ENCODE measurements at regions not wholly inside any gene's neighbourhood (a gene's known extent, or its start where the extent isn't known, plus 50 kb on each side); places are given as distances from the start of the nearest gene placed in this dataset.

DNA sequence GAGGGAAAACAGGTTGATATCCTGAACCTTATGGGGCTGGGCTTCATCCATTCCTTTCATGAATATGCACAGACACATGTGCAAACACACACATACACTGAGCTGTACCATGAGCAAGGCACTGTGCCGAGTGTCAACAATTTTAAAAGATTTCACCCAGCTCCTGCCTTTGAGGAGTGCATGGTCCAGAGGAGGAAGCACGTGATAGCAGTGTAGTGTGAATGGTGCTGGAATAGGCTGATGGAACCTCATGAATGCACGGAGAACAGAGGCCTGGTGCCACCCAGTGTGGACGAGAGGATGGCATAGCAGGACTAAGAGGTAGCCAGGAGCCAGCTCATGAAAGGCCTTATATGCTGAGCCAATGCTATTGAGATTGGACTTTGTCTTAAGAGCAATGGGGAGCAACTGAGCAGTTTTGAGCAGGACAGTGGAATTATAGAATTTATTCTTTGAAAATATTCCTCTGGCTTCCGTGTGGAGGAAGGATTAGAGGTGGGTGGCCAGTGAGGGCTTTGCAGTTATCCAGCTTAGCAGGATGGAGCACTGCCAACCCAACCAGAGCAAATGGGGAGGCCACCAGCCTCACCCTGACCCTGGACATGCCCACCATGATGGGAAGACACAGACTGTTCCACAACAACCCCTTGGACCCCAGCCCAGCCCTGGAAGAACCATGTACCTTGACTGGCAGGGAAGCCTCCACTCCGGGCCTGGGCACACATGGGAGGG is 84.4 kb downstream of the UNC5CL start:
- no peak overlapping the region for H3K27ac ChIP-seq (ENCODE audit: low read depth, low read length)
- H3K23ac ChIP-seq (ENCODE audit: insufficient read length), result no peak overlapping the region
- H4K5ac ChIP-seq (ENCODE audit: insufficient read length, low read depth, low read length), result no peak overlapping the region
- no peak overlapping the region for H4K8ac ChIP-seq (ENCODE audit: extremely low read depth, insufficient read depth, low read length)
- H2AFZ ChIP-seq (ENCODE audit: low read length), result no peak overlapping the region
- no peaks in the 10 kb centered on the region for H3K27me3 ChIP-seq (replicated peaks in 1 of 4; ENCODE audit: control insufficient read depth in 3 of 4, extremely low read depth in 1 of 4, insufficient read depth in 3 of 4, low read length in 3 of 4)
- ChIA-PET POLR2A (ENCODE audit: partially characterized antibody) (no interaction called here), CTCF (ENCODE audit: partially characterized antibody) (interaction anchor here (0.7 to 1.7 kb wide), 6 partner anchors 10 to 171 kb away, joined by 3 to 4 read pairs (median 3); no protein-coding TSS in a partner anchor)
- H3K23me2 ChIP-seq (ENCODE audit: low read depth, low read length), result peaks cover 3% of the 10 kb centered on the region; the same call in 1 of the 2 replicates
- peaks cover 0 to 7% (median 6%) of the 10 kb centered on the region in 4 experiments; a peak in 5 of 7 replicates for H3K4me1 ChIP-seq (replicated peaks in 1 of 4; ENCODE audit: control insufficient read depth in 3 of 4, insufficient read depth in 4 of 4, low read length in 3 of 4)
- H4K91ac ChIP-seq (replicated peaks; ENCODE audit: insufficient read length, low read length), result no peak overlapping the region
- FAIRE-seq (no peak), DNase-seq (ENCODE audit: low read depth in 1 of 2, low spot score in 2 of 2) (no peak)
- WGBS, 2 experiments (ENCODE audit: extremely low coverage in 1 of 2, insufficient coverage in 1 of 2, insufficient read length in 1 of 2, insufficient replicate concordance in 2 of 2, low coverage in 1 of 2, low lambda C conversion rate in 2 of 2, missing lambda C conversion rate in 1 of 2), result 90% methylated on average over 6 of the region's 6 CpGs; no CpG with 5 or more reads in 1 of the 2 experiments
- H3K14ac ChIP-seq (ENCODE audit: insufficient read length), result no peak overlapping the region
- no peaks in the 10 kb centered on the region for H4K20me1 ChIP-seq (replicated peaks in 1 of 2; ENCODE audit: control insufficient read depth in 1 of 2, insufficient read depth in 2 of 2, low read length in 2 of 2)
- H3K79me2 ChIP-seq (ENCODE audit: control insufficient read depth in 1 of 2, insufficient read depth in 2 of 2, low read length in 2 of 2), result no peaks in the 10 kb centered on the region
- no peaks in the 10 kb centered on the region for H3K36me3 ChIP-seq (ENCODE audit: control insufficient read depth in 2 of 4, insufficient read depth in 4 of 4, low read length in 3 of 4)
- H3K4ac ChIP-seq (replicated peaks; ENCODE audit: insufficient read length, low read depth, low read length), result no peak overlapping the region
- no peaks in the 10 kb centered on the region for H3K79me1 ChIP-seq (ENCODE audit: low read depth, low read length)
- H2BK120ac ChIP-seq (replicated peaks; ENCODE audit: low read depth, low read length), result no peak overlapping the region
- H3K56ac ChIP-seq (replicated peaks; ENCODE audit: insufficient read length, low read depth, low read length), result no peak overlapping the region
- no peak overlapping the region for H2BK5ac ChIP-seq (ENCODE audit: low read depth, low read length)
- no peak overlapping the region for H3K9ac ChIP-seq (replicated peaks in 1 of 4; ENCODE audit: extremely low read depth in 1 of 4, low read depth in 3 of 4, low read length in 3 of 4)
- H3K9me3 ChIP-seq (ENCODE audit: insufficient read depth in 2 of 2, low read depth in 1 of 2, low read length in 1 of 2), result no peaks in the 10 kb centered on the region
- TF ChIP-seq NANOG (IDR thresholded peaks at IDR 0.05; ENCODE audit: insufficient read depth, low read depth, low read length, poor library complexity, severe bottlenecking), result no peak
- no peak for TF ChIP-seq RBBP5 (IDR thresholded peaks at IDR 0.05; ENCODE audit: borderline replicate concordance, low read depth, low read length)
- no peak for TF ChIP-seq POU5F1 (IDR thresholded peaks at IDR 0.05; ENCODE audit: low read depth, low read length)
- no peak for TF ChIP-seq TCF12 (IDR thresholded peaks at IDR 0.05; ENCODE audit: low read depth, low read length)
- no peak for TF ChIP-seq SRF (IDR thresholded peaks at IDR 0.05; ENCODE audit: low read depth, low read length)
- no peak for TF ChIP-seq FOSL1 (IDR thresholded peaks at IDR 0.05; ENCODE audit: insufficient read depth, low read depth, low read length)
- TF ChIP-seq CTCF (IDR thresholded peaks at IDR 0.05; ENCODE audit: control extremely low read depth in 1 of 3, insufficient read depth in 1 of 3, low read depth in 1 of 3, low read length in 3 of 3), result no peak
- no peak for TF ChIP-seq PHF8 (conservative IDR thresholded peaks at IDR 0.05; ENCODE audit: low read depth, low read length)
- no peak overlapping the region for H3K4me2 ChIP-seq (ENCODE audit: insufficient read depth in 1 of 2, low read depth in 2 of 2, low read length in 2 of 2)
- H2BK20ac ChIP-seq (ENCODE audit: low read length), result 0 out of 2 replicates have a peak overlapping the region, but pooled peaks have one; percentile 75
- no peak overlapping the region for H3K18ac ChIP-seq (ENCODE audit: extremely low read depth, low read length)
- peak overlapping the region; percentile 23; the same call in 1 of the 2 replicates for H2BK12ac ChIP-seq (ENCODE audit: low read depth, low read length)
- peak overlapping the region; percentile 97 for H2BK15ac ChIP-seq (ENCODE audit: low read length)
- no peak overlapping the region for H3K4me3 ChIP-seq (ENCODE audit: extremely low read depth in 1 of 4, insufficient read depth in 2 of 4, low read depth in 3 of 4, low read length in 4 of 4)
- peak overlapping the region; percentile 6; the same call in 1 of the 2 replicates for H2AK5ac ChIP-seq (ENCODE audit: low read depth, low read length)
